KBM-7 (cell line): ENCODE measurements at regions not wholly inside any gene's neighbourhood (a gene's known extent, or its start where the extent isn't known, plus 50 kb on each side); places are given as distances from the start of the nearest gene placed in this dataset.
"Not testable (repeated sequence)": the region's sequence is repeated elsewhere in the genome, so short reads cannot be mapped to it uniquely, and the experiment has no call there.

Experiments
- DNase-seq: peaks from one replicate; pipeline ENCODE4 v3.0.0-alpha.2; 2015
- in situ Hi-C: fragments of 300-500 bp; cut with MboI; formaldehyde crosslinking; loops from 2 replicates; pipeline ENCODE4 v1.14.3; 2020; ENCODE audit warnings: low sequenced_read_pairs, low pct_unique_long_range_greater_than_20kb, mixed read lengths

DNA sequence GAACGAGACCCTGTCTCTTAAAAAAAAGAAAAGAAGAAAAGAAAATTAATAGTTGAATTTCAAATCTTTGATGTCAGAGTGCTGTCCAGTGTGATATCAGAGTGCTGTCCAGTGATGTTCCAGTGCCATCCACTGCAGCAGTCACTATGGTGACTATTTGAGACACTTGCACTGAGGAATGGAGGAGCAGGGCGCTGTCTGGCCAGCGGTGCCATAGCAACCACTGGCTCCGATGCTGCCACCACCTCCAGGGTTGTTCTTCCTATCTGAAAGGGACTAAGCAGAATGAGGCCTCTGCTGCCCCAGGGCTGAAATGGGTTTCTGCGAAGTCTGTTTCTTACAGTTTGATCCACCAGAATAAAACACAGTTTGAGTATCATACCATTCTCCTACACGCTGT is 272.9 kb downstream of the NUAK1 start:
- in situ Hi-C loops, result no loop called here
- no peak for DNase-seq

DNA sequence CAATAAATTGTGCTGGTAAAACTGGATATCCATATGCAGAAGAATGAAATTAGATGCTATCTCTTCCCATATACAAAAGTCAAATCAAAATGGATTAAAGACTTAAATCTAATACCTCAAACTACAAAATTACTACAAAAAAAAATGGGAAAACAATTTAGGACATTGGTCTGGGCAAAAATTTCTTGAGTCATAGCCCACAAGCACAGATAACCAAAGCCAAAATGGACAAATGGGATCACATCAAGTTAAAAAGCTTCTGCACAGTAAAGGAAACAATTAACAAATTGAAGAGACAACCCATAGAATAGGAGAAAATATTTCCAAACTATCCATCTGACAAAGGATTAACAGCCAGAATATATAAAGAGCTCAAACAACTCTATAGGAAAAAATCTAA is 264.6 kb downstream of the NUAK1 start:
- in situ Hi-C loops, result no loop called here
- no peak for DNase-seq

GRCh38 chr12:105876396-105876927 is 262.3 kb downstream of the NUAK1 start:
- in situ Hi-C loops, result no loop called here
- DNase-seq, result no peak

- no peak for DNase-seq
- in situ Hi-C loops, result no loop called here
These were observed 259.8 kb downstream of the NUAK1 start for GRCh38 chr12:105878964-105879363.

GRCh38 chr12:105880824-105881388 is 257.8 kb downstream of the NUAK1 start:
- DNase-seq, result no peak
- in situ Hi-C loops, result no loop called here

DNA sequence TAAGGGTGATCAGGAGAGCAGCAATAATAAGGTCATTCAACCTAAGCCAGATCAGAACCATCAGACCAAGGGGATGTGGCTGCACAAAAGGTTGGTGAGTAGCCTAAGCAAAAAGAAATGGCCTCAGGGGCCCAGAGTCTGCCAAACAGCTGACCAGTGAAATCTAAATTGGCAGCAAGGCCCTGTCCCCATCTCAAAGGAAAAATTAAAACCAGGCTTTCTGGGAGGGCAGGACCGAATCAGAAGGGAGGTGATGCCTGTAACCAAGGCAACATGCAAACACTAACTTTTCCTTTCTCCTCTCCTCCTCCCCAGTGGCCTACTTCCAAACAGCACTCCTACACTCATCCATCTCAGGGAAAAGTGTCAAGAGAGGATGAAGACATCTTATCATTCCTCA is 256.4 kb downstream of the NUAK1 start:
- DNase-seq, result no peak
- in situ Hi-C loops, result no loop called here

GRCh38 chr12:105887131-105887530 is 251.6 kb downstream of the NUAK1 start:
- DNase-seq, result no peak
- in situ Hi-C loops, result no loop called here

GRCh38 chr12:105888696-105889095 is 250.1 kb downstream of the NUAK1 start:
- DNase-seq, result no peak
- in situ Hi-C loops, result no loop called here

DNA sequence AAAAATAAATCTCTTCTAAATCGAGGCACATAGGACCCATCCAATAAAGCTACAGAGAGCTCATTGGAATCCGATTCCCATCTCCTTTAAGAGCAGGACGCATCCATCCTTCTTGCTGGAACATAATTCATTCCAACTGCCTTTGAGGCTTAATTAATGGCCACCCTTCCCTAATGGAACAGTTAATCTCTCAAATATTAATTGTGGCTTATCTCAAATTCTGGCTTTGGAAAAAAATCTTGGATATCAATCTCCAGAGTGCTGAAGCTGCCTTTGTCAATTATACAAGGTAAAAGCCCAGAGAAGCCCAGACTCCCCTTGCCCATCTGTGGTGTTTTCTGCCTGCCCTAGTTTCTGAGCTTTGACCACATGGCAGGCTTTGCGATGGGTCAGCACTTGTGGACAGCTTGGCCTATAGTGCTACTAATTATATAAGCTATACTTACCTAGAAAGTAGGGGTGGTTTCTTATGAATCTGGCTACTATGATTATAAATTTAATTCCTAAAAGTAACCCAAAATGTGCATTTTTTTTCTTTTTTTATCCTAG is 246.3 kb downstream of the NUAK1 start:
- in situ Hi-C loops, result no loop called here
- no peak for DNase-seq

DNA sequence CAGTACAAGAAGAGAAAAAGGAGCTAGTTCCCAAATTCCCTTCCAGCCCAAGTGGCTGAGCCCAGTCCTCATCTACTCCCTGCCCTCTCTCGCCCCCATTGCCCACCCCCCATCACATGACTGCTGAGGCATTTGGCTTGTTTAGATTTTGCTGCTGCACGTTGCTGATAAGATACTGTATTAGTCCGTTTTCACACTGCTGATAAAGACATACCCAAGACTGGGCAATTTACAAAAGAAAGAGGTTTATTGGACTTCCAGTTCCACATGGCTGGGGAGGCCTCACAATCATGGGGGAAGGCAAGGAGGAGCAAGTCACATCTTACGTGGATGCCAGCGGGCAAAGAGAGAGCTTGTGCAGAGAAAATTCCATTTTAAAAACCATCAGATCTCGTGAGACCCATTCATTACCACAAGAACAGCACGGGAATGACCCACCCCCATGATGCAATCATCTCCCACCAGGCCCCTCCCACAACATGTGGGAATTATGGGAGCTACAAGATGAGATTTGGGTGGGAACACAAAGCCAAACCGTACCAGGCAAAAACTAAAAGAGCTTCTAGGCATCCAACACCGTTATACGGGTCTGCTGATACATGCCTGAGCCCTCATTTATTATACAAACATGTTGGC is 243.4 kb downstream of the NUAK1 start:
- DNase-seq, in situ Hi-C loops: not testable (repeated sequence)

- DNase-seq, result no peak
- in situ Hi-C loops, result no loop called here
These were observed 241.4 kb downstream of the NUAK1 start for GRCh38 chr12:105897311-105897725.

- not testable (repeated sequence) for DNase-seq
These were observed 240.5 kb downstream of the NUAK1 start for GRCh38 chr12:105898271-105898670.

GRCh38 chr12:105899589-105899988 is 239.2 kb downstream of the NUAK1 start:
- in situ Hi-C loops, result no loop called here
- no peak for DNase-seq

More at GRCh38 chr12:105898271-105898670, 240.5 kb downstream of the NUAK1 start:
- in situ Hi-C loops, result not testable (repeated sequence)

GRCh38 chr12:105906561-105906960 is 232.2 kb downstream of the NUAK1 start:
- in situ Hi-C loops, result no loop called here
- no peak for DNase-seq

GRCh38 chr12:105907982-105908381 is 230.8 kb downstream of the NUAK1 start:
- DNase-seq, result no peak
- in situ Hi-C loops, result no loop called here

- no peak for DNase-seq
- in situ Hi-C loops, result no loop called here
These were observed 228.7 kb downstream of the NUAK1 start for GRCh38 chr12:105910030-105910429.

GRCh38 chr12:105911966-105912365 is 226.8 kb downstream of the NUAK1 start:
- in situ Hi-C loops, result no loop called here
- no peak for DNase-seq

GRCh38 chr12:105912882-105913678 is 225.7 kb downstream of the NUAK1 start:
- in situ Hi-C loops, result no loop called here
- no peak for DNase-seq

GRCh38 chr12:105915997-105916759 is 222.6 kb downstream of the NUAK1 start:
- DNase-seq, result no peak
- in situ Hi-C loops, result no loop called here
